ENCODE measurements at regions not wholly inside any gene's neighbourhood (a gene's known extent, or its start where the extent isn't known, plus 50 kb on each side); places are given as distances from the start of the nearest gene placed in this dataset.

DNA sequence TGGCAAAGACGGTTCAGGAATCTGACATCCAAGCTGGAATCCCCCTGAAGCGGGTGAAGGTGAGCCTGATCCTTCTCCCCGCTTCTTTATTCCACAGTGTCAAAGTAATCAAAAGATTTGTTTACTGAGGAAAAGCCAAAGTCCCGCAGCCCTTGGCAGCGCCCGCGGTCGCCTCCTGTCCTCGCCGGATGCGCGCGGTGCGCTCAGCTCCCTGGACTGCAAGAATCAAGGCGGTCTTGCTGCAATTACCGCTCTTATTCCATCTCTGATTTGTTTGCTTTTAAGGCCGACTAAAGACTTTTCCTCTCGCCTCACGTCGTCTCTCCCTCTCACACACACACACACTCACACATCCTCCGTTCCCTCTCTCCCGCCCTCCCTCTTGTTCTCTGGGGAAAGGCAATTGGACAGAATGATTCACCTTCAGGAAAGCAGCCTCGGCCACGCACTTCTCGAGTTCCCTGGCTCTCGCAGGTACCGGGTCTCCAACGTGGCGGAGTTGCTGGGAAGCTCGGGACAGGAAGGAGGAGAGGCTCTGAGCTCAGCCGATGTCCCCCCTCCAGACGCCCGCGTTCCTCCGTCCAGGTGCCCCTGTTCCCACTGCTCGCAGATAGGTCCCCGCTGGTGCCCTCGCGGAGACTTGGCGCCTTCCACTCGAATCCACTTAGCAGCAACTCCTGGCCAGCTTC lies 68.6 kb upstream of the USP15 start:
- no peak for TF ChIP-seq CTCF (IDR thresholded peaks at IDR 0.05; ENCODE audit: low read depth, low read length, missing control alignments)
- in situ Hi-C loops (cut with HindIII; ENCODE audit: low pct_ligation_motif_present, low sequenced_read_pairs), result no loop called here
- Histone ChIP-seq H3K27ac (no peak overlapping the region), H3K36me3 (replicated peaks) (no peaks in the 10 kb centered on the region), H3K4me3 (ENCODE audit: low read depth, low read length) (peak overlapping the region; percentile 39), H3K27me3 (replicated peaks) (peaks cover 27% of the 10 kb centered on the region)
- peak; percentile 14 for DNase-seq

- in situ Hi-C loops (cut with HindIII; ENCODE audit: low pct_ligation_motif_present, low sequenced_read_pairs), result no loop called here
- DNase-seq, result peak; percentile 88
- Histone ChIP-seq H3K36me3 (replicated peaks) (no peaks in the 10 kb centered on the region), H3K27me3 (replicated peaks) (peaks cover 27% of the 10 kb centered on the region), H3K4me3 (ENCODE audit: low read depth, low read length) (peak overlapping the region; percentile 39), H3K27ac (no peak overlapping the region)
- peak; percentile 74 for TF ChIP-seq CTCF (IDR thresholded peaks at IDR 0.05; ENCODE audit: low read depth, low read length, missing control alignments)
These were observed 67.9 kb upstream of the USP15 start for GRCh38 chr12:62192180-62192902.

DNA sequence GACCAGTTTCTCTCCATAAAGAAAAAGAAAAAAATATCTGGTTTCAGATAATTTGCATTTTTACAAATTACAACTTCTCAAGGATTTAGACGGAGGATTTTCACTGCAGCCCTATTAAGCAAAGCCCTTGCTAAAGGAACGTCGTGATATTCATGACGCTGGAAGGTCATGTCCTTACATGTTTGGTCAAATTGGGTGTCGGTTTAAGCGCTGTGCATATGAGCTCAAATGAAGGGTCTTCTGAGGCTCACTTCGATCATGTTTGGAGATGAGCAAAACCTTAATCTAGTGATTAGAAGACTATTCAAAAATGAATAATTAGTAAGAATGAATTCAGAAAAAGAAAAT lies 67.3 kb upstream of the USP15 start:
- DNase-seq, result no peak
- Histone ChIP-seq H3K27ac (no peak overlapping the region), H3K4me3 (ENCODE audit: low read depth, low read length) (no peak overlapping the region), H3K27me3 (replicated peaks) (peaks cover 27% of the 10 kb centered on the region), H3K36me3 (replicated peaks) (no peaks in the 10 kb centered on the region)
- TF ChIP-seq CTCF (IDR thresholded peaks at IDR 0.05; ENCODE audit: low read depth, low read length, missing control alignments), result no peak
- in situ Hi-C loops (cut with HindIII; ENCODE audit: low pct_ligation_motif_present, low sequenced_read_pairs), result no loop called here

DNA sequence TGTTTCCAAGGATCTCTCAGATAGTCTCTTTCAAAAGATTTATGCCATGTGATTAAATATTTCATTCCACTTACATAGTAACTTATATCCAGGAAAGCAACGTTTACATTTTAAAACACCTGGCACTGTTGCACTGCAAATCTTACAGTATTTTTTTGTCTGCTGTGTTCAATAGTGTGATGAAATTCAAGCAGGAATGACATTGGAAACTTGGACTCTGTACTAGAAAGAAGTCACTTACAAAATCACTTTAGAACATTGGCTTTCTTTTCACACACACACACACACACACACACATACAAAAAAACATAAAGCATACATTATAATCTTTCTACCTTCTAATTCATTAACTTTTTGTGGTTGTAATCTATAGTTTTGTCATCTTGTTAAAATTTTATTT lies 66.2 kb upstream of the USP15 start:
- TF ChIP-seq CTCF (IDR thresholded peaks at IDR 0.05; ENCODE audit: low read depth, low read length, missing control alignments), result no peak
- no peaks in the 10 kb centered on the region for H3K36me3 ChIP-seq (replicated peaks)
- H3K4me3 ChIP-seq (ENCODE audit: low read depth, low read length), result no peak overlapping the region
- in situ Hi-C loops (cut with HindIII; ENCODE audit: low pct_ligation_motif_present, low sequenced_read_pairs), result no loop called here
- peaks cover 27% of the 10 kb centered on the region for H3K27me3 ChIP-seq (replicated peaks)
- no peak overlapping the region for H3K27ac ChIP-seq
- no peak for DNase-seq

DNA sequence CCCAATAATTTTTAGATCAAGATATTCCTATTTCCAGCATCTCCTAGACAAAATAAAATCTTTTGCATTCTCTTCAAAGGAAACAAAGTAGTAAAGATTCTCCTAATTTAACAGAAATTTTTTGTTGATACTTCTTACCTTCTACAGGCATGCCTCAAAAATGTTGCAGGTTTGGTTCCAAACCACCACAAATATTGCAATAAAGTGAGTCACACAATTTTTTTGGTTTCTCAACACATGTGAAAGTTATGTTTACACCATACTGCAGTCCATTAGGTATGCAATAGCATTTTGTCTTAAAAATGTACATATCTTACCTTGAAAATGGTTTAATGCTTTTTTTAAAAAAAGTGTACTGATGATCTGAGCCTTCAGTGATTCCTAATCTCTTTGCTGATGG lies 65.6 kb upstream of the USP15 start:
- TF ChIP-seq CTCF (IDR thresholded peaks at IDR 0.05; ENCODE audit: low read depth, low read length, missing control alignments), result no peak
- H3K4me3 ChIP-seq (ENCODE audit: low read depth, low read length), result no peak overlapping the region
- in situ Hi-C loops (cut with HindIII; ENCODE audit: low pct_ligation_motif_present, low sequenced_read_pairs), result no loop called here
- no peak for DNase-seq
- no peak overlapping the region for H3K27ac ChIP-seq
- H3K27me3 ChIP-seq (replicated peaks), result peaks cover 26% of the 10 kb centered on the region
- H3K36me3 ChIP-seq (replicated peaks), result no peaks in the 10 kb centered on the region

All from brain microvascular endothelial cell (primary cell).